Caco-2 (cell line): ENCODE measurements at regions not wholly inside any gene's neighbourhood (a gene's known extent, or its start where the extent isn't known, plus 50 kb on each side); places are given as distances from the start of the nearest gene placed in this dataset.

Source experiments
- BruUV-seq: library from RNA; stranded (reverse); fragments of 400-500 nt; replicated peaks from 2 replicates; lab custom pipeline; 2021; lab: Mats Ljungman, UMichigan
- CTCF ChIA-PET: fragments of 300-600 bp; sonication (Branson Sonifier 250); formaldehyde crosslinking; loops from one replicate; lab custom pipeline; 2022; ENCODE audit warnings: antibody characterized with exemption; lab: Charles Lee
- POLR2A ChIA-PET: fragments of 300-600 bp; sonication (Branson Sonifier 250); formaldehyde crosslinking; loops from one replicate; lab custom pipeline; 2022; ENCODE audit warnings: antibody characterized with exemption; lab: Charles Lee
- DNase-seq, 2 experiments: peaks; one replicate each; pipeline versions ENCODE4 v3.0.0 to v3.0.0-alpha.2; 2020 to 2022
- H3K27me3 ChIP-seq: replicated peaks from 2 replicates; pipeline ENCODE4 v1.6.0; 2011; ENCODE audit warnings: low read length; ENCODE audit not compliant: control insufficient read depth, insufficient read depth
- H3K36me3 ChIP-seq: 2 replicates; pipeline ENCODE4 v1.5.1; 2011; ENCODE audit warnings: low read length; ENCODE audit not compliant: control insufficient read depth, insufficient read depth
- H3K4me1 ChIP-seq: fragments of 250-450 bp; sonication (Bioruptor Pico); 2 replicates; pipeline ENCODE4 v1.5.1; 2020; ENCODE audit warnings: mild to moderate bottlenecking
- H3K4me3 ChIP-seq: 2 replicates; pipeline ENCODE4 v1.5.1; 2011; ENCODE audit warnings: low read depth, mild to moderate bottlenecking, control low read depth, low read length
- H3K9me3 ChIP-seq: fragments of 250-450 bp; sonication (Bioruptor Pico); 2 replicates; pipeline ENCODE4 v1.5.1; 2020; ENCODE audit warnings: mild to moderate bottlenecking, moderate library complexity
- H3K27ac Mint-ChIP-seq: one replicate; pipeline ENCODE4 v1.8.0; 2022; ENCODE audit warnings: mixed read lengths; ENCODE audit not compliant: unreplicated experiment
- H3K27me3 Mint-ChIP-seq: one replicate; pipeline ENCODE4 v1.8.0; 2022; ENCODE audit warnings: mixed read lengths; ENCODE audit not compliant: insufficient read depth, unreplicated experiment
- H3K36me3 Mint-ChIP-seq: one replicate; pipeline ENCODE4 v1.8.0; 2022; ENCODE audit warnings: mild to moderate bottlenecking, mixed read lengths; ENCODE audit not compliant: insufficient read depth, unreplicated experiment
- H3K4me1 Mint-ChIP-seq: one replicate; pipeline ENCODE4 v1.8.0; 2022; ENCODE audit warnings: low read depth, mixed read lengths; ENCODE audit not compliant: unreplicated experiment
- H3K4me3 Mint-ChIP-seq: one replicate; pipeline ENCODE4 v1.8.0; 2022; ENCODE audit warnings: mild to moderate bottlenecking, moderate library complexity, mixed read lengths; ENCODE audit not compliant: unreplicated experiment
- H3K9me3 Mint-ChIP-seq: one replicate; pipeline ENCODE4 v1.8.0; 2022; ENCODE audit warnings: mixed read lengths; ENCODE audit not compliant: unreplicated experiment
- intact Hi-C: fragments of 100-400 bp; cut with micrococcal nuclease; formaldehyde crosslinking; loops from one replicate; pipeline ENCODE4 v1.10.0; 2022; ENCODE audit not compliant: unreplicated experiment
- TF ChIP-seq, protein P1 (sequence below), 2 experiments: fragments of 200-600 bp in 1 of 2; IDR thresholded peaks; 1 replicate in 1 of 2; 2 replicates in 1 of 2; pipeline versions ENCODE4 v1.5.1 to v1.8.0; 2011 to 2022; ENCODE audit warnings: antibody characterized with exemption in 1 of 2, control low read depth in 1 of 2, inconsistent platforms in 1 of 2, low read depth in 1 of 2, low read length in 1 of 2, mild to moderate bottlenecking in 1 of 2, moderate library complexity in 1 of 2; ENCODE audit not compliant: insufficient read depth in 1 of 2, severe bottlenecking in 1 of 2, unreplicated experiment in 1 of 2

DNA sequence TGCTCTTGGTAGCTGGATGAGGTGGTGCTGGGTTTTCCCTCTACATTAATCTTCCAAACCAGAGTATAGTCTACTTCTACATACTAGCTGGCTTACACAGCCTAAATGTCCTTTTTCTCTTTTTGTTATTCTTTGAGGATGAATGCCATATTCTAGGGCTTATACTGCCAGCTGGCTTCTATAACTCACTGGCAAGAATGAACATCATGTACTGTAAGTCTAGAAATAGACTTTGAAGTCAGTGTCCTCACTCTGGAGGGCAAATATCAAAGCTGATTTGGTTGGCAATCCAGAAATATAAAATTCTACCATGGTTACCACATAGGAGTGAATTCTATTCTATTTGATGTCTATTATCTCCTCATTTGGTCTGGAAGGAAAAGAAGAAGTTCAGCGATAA lies 251.7 kb upstream of the TYRP1 start:
- intact Hi-C loops, result no loop called here
- Mint-ChIP-seq H3K9me3 (no peaks in the 10 kb centered on the region), H3K4me1 (no peaks in the 10 kb centered on the region), H3K27me3 (no peaks in the 10 kb centered on the region), H3K27ac (no peak overlapping the region), H3K4me3 (no peak overlapping the region), H3K36me3 (no peaks in the 10 kb centered on the region)
- Histone ChIP-seq H3K4me1 (no peaks in the 10 kb centered on the region), H3K4me3 (no peak overlapping the region), H3K36me3 (no peaks in the 10 kb centered on the region), H3K9me3 (no peaks in the 10 kb centered on the region), H3K27me3 (no peaks in the 10 kb centered on the region)
- BruUV-seq, result no TSS peak
- ChIA-PET CTCF (no interaction called here), POLR2A (no interaction called here)
- no peak for DNase-seq
- TF ChIP-seq, protein P1, sequence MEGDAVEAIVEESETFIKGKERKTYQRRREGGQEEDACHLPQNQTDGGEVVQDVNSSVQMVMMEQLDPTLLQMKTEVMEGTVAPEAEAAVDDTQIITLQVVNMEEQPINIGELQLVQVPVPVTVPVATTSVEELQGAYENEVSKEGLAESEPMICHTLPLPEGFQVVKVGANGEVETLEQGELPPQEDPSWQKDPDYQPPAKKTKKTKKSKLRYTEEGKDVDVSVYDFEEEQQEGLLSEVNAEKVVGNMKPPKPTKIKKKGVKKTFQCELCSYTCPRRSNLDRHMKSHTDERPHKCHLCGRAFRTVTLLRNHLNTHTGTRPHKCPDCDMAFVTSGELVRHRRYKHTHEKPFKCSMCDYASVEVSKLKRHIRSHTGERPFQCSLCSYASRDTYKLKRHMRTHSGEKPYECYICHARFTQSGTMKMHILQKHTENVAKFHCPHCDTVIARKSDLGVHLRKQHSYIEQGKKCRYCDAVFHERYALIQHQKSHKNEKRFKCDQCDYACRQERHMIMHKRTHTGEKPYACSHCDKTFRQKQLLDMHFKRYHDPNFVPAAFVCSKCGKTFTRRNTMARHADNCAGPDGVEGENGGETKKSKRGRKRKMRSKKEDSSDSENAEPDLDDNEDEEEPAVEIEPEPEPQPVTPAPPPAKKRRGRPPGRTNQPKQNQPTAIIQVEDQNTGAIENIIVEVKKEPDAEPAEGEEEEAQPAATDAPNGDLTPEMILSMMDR (IDR thresholded peaks at IDR 0.05; ENCODE audit: insufficient read depth in 1 of 2, low read depth in 1 of 2, low read length in 1 of 2, severe bottlenecking in 1 of 2, unreplicated experiment in 1 of 2), result no peak

- ChIA-PET CTCF (no interaction called here), POLR2A (no interaction called here)
- no peak for DNase-seq
- H3K4me1 ChIP-seq, result no peaks in the 10 kb centered on the region
- intact Hi-C loops, result no loop called here
- no peaks in the 10 kb centered on the region for H3K9me3 Mint-ChIP-seq
- H3K9me3 ChIP-seq, result no peaks in the 10 kb centered on the region
- H3K36me3 Mint-ChIP-seq, result no peaks in the 10 kb centered on the region
- BruUV-seq, result no TSS peak
- no peaks in the 10 kb centered on the region for H3K27me3 Mint-ChIP-seq
- no peak overlapping the region for H3K4me3 Mint-ChIP-seq
- H3K27me3 ChIP-seq, result no peaks in the 10 kb centered on the region
- no peaks in the 10 kb centered on the region for H3K4me1 Mint-ChIP-seq
- H3K36me3 ChIP-seq, result no peaks in the 10 kb centered on the region
- TF ChIP-seq, protein P1 (IDR thresholded peaks at IDR 0.05; ENCODE audit: insufficient read depth in 1 of 2, low read depth in 1 of 2, low read length in 1 of 2, severe bottlenecking in 1 of 2, unreplicated experiment in 1 of 2), result no peak
- H3K27ac Mint-ChIP-seq, result no peak overlapping the region
- H3K4me3 ChIP-seq, result no peak overlapping the region
Measured at GRCh38 chr9:12448246-12448645, 244.9 kb upstream of the TYRP1 start.

- H3K27me3 Mint-ChIP-seq, result peaks cover 3% of the 10 kb centered on the region
- Histone ChIP-seq H3K9me3 (no peaks in the 10 kb centered on the region), H3K4me1 (no peaks in the 10 kb centered on the region), H3K36me3 (no peaks in the 10 kb centered on the region), H3K27me3 (no peaks in the 10 kb centered on the region), H3K4me3 (no peak overlapping the region)
- H3K27ac Mint-ChIP-seq, result no peak overlapping the region
- ChIA-PET POLR2A (no interaction called here), CTCF (interaction anchor here (0.6 kb wide), 1 partner anchor 10 kb away, joined by 10 read pairs; no protein-coding TSS in a partner anchor)
- H3K4me3 Mint-ChIP-seq, result no peak overlapping the region
- no TSS peak for BruUV-seq
- intact Hi-C loops, result no loop called here
- H3K9me3 Mint-ChIP-seq, result no peaks in the 10 kb centered on the region
- DNase-seq, result no peak
- H3K36me3 Mint-ChIP-seq, result no peaks in the 10 kb centered on the region
- H3K4me1 Mint-ChIP-seq, result no peaks in the 10 kb centered on the region
- TF ChIP-seq, protein P1 (IDR thresholded peaks at IDR 0.05; ENCODE audit: insufficient read depth in 1 of 2, low read depth in 1 of 2, low read length in 1 of 2, severe bottlenecking in 1 of 2, unreplicated experiment in 1 of 2), result no peak
Measured at GRCh38 chr9:12457237-12457636, 235.9 kb upstream of the TYRP1 start.
